ENCODE measurements at regions not wholly inside any gene's neighbourhood (a gene's known extent, or its start where the extent isn't known, plus 50 kb on each side); places are given as distances from the start of the nearest gene placed in this dataset.
"Not testable (repeated sequence)": the region's sequence is repeated elsewhere in the genome, so short reads cannot be mapped to it uniquely, and the experiment has no call there.

GRCh38 chr2:129833465-129833864 lies 146.0 kb upstream of the RAB6C start:
- not testable (repeated sequence) for DNase-seq (ENCODE audit: low spot score)

- no peak for DNase-seq (ENCODE audit: low spot score)
Observed at GRCh38 chr2:129847043-129847442, 132.4 kb upstream of the RAB6C start.

GRCh38 chr2:129849559-129850160 lies 129.8 kb upstream of the RAB6C start:
- peak; percentile 60 for DNase-seq (ENCODE audit: low spot score)

- no peak for DNase-seq (ENCODE audit: low spot score)
Observed at GRCh38 chr2:129857200-129857599, 122.3 kb upstream of the RAB6C start.

DNA sequence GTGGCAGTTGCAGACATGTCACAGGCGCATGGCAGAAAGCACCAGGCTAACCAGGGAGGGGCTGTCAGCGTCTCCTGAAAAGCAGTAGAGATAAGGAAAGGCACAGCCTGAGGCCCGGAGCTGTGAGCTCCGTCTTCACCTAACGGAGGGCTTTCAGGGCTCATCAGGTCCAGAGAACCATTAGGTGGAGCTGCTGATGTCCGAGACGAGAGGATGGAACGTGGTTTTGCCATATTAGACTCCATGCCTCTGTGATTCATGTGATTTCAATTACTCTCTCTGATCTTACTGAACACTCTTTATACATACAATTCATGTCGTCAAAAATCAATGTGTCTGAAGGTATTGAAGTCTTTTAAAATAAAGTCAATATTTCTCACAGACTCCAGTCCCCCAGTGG lies 120.3 kb upstream of the RAB6C start:
- DNase-seq (ENCODE audit: low spot score), result no peak

DNA sequence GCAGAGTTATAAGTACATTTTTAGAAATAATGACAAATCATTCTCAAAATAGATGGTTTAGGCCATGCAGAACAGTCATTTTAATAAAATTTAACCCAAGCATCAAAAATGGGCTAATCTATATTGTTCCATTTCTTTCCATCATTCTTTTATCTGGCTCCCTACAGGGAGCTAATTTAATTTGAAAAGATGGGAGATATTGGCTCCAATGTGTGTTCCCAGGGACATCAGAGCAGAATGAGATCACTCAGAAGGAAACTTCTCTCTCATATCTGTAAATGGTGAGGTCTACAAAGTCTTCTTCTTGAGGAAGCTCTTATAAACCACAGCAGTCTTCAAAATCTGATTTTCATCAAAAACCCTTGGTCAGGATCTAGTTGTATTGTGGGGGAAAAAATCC lies 119.4 kb upstream of the RAB6C start:
- DNase-seq (ENCODE audit: low spot score), result no peak

GRCh38 chr2:129861666-129862288 lies 117.7 kb upstream of the RAB6C start:
- no peak for DNase-seq (ENCODE audit: low spot score)

- DNase-seq (ENCODE audit: low spot score), result no peak
Observed at GRCh38 chr2:129862668-129863067, 116.8 kb upstream of the RAB6C start.

DNA sequence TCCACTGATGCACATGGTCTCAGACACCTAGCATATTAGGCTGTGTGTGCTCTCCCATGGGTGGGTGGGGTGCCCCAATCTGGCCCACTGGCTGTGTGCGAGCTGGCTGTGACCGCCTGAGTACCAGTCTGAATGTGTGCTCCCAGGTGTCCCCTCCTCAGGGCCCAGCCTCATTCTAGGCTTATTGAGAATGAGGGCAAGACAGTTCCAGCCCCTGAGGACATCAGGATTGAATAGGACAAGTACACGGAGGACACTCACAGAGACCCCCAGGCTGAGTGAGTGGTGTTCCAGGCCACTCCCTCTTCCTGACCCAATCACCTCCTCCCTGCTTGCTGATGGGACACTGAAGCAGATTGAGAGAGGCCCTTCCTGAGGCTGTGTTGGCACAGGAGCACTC lies 116.1 kb upstream of the RAB6C start:
- DNase-seq (ENCODE audit: low spot score), result no peak

- DNase-seq (ENCODE audit: low spot score), result no peak
Observed at GRCh38 chr2:129864719-129865118, 114.7 kb upstream of the RAB6C start.

DNA sequence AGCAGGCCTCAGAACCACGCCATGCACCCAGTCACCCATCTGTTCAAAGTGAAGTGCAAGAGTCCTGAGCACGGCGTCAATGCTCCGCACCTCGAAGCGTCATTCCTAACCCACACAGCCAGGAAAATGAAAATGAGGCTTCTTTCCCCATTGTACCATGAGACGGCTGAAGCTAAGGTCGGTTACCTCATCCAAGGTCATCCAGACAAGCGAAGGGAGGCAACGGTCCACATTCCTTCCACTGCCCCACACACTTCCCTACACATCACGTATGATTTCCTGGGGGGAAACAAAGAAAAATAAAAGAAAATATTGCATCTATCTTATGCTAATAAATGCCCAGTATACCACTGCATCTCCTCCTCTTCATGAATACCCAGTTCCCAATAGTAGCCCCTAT lies 113.5 kb upstream of the RAB6C start:
- no peak for DNase-seq (ENCODE audit: low spot score)

- DNase-seq (ENCODE audit: low spot score), result no peak
Observed at GRCh38 chr2:129866391-129866790, 113.1 kb upstream of the RAB6C start.

DNA sequence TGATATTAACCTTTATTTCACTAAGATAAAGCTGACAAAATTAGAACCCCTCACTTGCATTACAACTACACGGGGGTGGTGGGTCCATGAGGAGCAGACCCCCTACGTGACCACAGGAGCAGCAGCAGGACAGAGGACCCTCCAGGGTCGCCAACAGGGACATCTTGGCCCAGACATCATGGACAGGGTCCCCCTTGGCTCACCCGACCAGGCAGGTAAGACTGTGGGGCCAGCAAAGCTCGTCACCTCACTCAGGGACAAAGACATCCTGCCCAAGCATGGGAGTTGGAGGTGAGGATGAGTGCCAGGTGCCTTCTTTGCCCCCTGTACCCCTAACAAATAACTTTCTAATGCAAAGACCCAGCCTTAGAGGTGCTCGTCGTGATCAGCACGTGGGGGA lies 111.3 kb upstream of the RAB6C start:
- no peak for DNase-seq (ENCODE audit: low spot score)

- no peak for DNase-seq (ENCODE audit: low spot score)
Observed at GRCh38 chr2:129870685-129871241, 108.7 kb upstream of the RAB6C start.

DNA sequence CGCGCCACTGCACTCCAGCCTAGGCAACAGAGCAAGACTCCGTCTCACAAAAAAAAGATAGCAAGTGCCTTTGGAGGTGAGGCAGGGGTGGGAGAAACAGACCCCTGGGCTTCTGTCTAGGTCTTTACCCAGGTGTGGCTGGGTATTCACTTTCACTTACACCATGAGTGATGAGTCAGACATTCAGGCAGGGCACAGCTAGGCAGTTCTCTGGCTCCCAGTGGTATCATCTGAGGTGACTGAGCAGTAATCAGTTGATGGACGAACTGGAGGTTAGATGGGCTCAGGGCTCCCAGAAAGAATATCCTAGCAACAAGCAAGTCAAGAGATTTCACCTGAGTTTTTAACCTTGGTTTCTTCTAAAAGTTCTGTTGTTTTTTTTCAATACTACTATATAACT lies 107.0 kb upstream of the RAB6C start:
- DNase-seq (ENCODE audit: low spot score), result no peak

DNA sequence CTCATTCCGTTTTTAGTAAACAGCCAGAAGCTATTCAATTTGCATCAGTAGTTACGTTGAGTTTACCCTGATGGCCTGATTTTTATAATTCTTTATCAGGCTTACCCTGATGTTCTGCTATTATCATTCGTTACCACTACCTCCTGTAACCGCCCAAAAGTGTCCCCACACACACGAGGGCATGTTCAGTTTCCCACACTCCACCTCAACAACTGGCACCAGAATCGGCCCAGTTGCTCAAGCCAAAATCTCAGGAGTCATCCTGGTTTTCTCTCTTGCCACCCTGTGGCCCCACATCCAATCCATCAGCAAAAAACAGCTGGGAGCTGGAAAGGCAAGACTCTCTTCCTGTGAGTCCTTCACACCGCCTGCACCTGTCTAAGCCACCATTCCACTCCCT lies 102.9 kb upstream of the RAB6C start:
- DNase-seq (ENCODE audit: low spot score), result no peak

- peak; percentile 59 for DNase-seq (ENCODE audit: low spot score)
Observed at GRCh38 chr2:129877289-129877741, 102.2 kb upstream of the RAB6C start.

DNA sequence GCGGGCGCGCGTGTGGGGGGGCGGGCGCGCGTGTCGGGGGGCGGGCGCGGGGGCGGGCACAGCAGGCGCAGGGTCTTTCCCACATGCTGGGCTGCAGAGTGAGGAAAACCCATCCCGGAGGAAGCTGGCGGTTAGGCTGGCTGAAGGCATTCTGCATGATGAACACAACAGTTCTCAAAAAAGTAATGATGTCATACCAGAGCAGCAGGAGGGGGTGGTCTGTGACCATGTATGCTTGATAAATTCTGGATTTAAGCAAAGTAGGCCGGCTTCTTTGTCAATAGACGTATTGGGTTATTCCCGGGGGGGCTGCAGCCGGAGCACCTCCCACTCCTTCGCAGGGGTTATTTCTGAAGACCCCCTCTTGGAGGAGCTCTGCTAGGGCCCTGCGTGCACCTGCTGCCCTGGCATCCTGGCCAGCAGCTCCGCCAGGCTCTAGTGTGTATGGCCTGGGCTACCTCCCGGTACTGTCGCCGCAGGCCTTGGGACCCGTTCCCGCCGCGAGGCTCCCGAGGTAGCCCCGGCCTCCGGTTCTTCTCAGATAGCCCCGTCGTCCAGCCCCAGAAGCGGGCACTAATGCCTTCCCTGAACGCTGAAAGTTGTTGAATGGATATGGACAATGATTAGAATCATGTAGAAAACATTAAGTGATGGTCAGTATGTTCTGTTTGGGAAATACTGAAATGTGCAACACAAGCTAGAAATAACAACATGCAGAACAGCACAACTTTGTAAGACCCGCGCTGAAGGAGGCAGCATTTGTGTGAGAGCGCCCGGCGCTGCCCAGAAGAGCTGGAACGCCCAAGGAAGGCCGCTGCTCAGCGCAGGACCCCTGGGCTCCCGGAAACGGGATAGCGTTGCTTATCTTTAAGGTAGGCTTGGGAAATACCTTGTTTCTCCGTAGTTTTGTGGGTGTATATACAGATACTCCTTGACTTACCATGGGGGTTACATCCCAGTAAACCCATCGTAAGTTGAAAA lies 101.4 kb upstream of the RAB6C start:
- DNase-seq (ENCODE audit: low spot score), result peak; percentile 14

DNA sequence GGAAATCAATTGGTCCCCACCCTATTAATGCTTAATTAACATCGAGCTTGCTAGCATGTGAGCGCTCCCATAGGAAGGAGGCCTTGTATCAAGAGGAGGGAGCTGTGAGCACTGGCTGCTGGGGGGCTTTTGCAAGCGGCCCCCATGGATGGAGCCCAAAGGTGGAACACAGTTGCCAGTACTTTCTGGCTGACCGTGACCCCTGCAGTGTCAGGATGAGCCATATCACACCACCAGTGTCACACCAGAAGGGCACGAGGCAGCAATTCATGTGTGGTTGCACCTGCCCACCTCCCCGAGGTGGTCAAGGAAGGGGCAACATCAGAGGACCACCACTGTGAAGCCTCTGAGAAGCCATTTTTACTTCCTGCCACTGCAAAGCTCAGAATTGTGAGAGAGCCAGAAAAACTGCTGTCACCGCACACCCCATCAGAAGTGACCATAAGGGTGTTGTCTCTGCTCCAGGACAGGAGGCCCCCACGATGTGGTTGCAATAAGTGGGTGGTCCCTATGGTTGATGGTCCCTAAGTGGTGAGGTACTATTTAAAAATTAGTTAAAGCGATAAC lies 99.8 kb upstream of the RAB6C start:
- DNase-seq (ENCODE audit: low spot score), result no peak

DNA sequence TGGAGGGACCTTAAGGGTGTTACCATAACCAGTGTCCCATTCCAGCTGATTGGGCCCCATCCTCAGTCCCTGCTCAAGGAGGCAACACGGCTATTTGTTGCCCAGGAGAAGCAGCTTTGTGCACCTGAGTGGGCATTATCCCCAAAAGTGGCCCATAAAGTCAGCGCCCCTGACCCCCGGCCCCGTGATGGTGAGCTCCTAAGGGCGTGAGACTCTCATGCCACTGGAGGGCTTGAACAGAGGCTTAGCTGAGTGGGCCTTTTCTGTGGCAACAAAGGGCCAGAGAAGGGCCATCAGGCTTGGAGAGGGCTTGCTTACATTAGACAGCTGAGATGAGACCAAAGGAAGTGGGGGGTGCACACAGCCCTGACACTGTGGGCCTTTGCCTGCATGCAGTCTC lies 99.2 kb upstream of the RAB6C start:
- DNase-seq (ENCODE audit: low spot score), result no peak

GRCh38 chr2:129880971-129881370 lies 98.5 kb upstream of the RAB6C start:
- no peak for DNase-seq (ENCODE audit: low spot score)
